HCT116 (cell line): ENCODE measurements at regions not wholly inside any gene's neighbourhood (a gene's known extent, or its start where the extent isn't known, plus 50 kb on each side); places are given as distances from the start of the nearest gene placed in this dataset.

ENCODE experiments used
- ATAC-seq: fragments of 200-7000 bp; cut with Tn5 transposase; 2 replicates; pipeline ENCODE4 v1.9.1; 2020; ENCODE audit warnings: mild to moderate bottlenecking, moderate library complexity
- BruUV-seq: library from RNA; stranded (reverse); fragments of 400-500 nt; replicated peaks from 2 replicates; lab custom pipeline; 2021; lab: Mats Ljungman, UMichigan
- CTCF ChIA-PET: fragments of 300-600 bp; sonication (Branson Sonifier 250); formaldehyde crosslinking; loops from one replicate; lab custom pipeline; 2021; ENCODE audit warnings: antibody characterized with exemption; lab: Charles Lee
- POLR2A ChIA-PET: fragments of 300-600, 350-600 bp; sonication (Branson Sonifier 250); formaldehyde crosslinking; loops from one replicate; lab custom pipeline; 2021; ENCODE audit warnings: antibody characterized with exemption; lab: Charles Lee
- RAD21 ChIA-PET, 2 experiments: fragments of 300-600 bp; sonication (Branson Sonifier 250); formaldehyde crosslinking; loops; one replicate each; lab custom pipeline; 2023; ENCODE audit warnings: low total read pairs in 2 of 2; ENCODE audit not compliant: uncharacterized antibody in 2 of 2, unreplicated experiment in 2 of 2, low non-redundant PET in 1 of 2; lab: Charles Lee
- DNase-seq: peaks from one replicate; pipeline ENCODE4 v3.0.0-alpha.2; 2010; ENCODE audit warnings: low read depth, low spot score
- H2AFZ ChIP-seq: fragments of 200-600 bp; shearing (Covaris generic), sonication (generic); 2 replicates; pipeline ENCODE4 v1.6.1; 2017; ENCODE audit warnings: low read depth, mixed run types, mixed read lengths, antibody characterized with exemption, low read length; ENCODE audit not compliant: poor library complexity, severe bottlenecking
- H3K27ac ChIP-seq: 2 replicates; pipeline ENCODE4 v1.5.1; 2012; ENCODE audit warnings: low read depth, low read length
- H3K27me3 ChIP-seq: fragments of 200-600 bp; sonication (generic); 2 replicates; pipeline ENCODE4 v1.6.1; 2016; ENCODE audit warnings: mixed run types, low read length, mixed read lengths; ENCODE audit not compliant: insufficient read depth
- H3K36me3 ChIP-seq, 2 experiments: fragments of 200-500 bp in 1 of 2; fragments of 200-600 bp in 1 of 2; sonication (Bioruptor generic) in 1 of 2; sonication (generic) in 1 of 2; 2 replicates each; pipeline versions ENCODE4 v1.5.1 to v1.6.1; 2014 to 2016; ENCODE audit warnings: low read length in 2 of 2, inconsistent platforms in 1 of 2, mixed read lengths in 1 of 2, mixed run types in 1 of 2; ENCODE audit not compliant: insufficient read depth in 2 of 2, control insufficient read depth in 1 of 2
- H3K4me1 ChIP-seq, 2 experiments: fragments of 200-600 bp in 1 of 2; sonication (generic) in 1 of 2; 2 replicates each; pipeline versions ENCODE4 v1.5.1 to v1.6.1; 2012 to 2017; ENCODE audit warnings: low read length in 2 of 2, inconsistent platforms in 1 of 2, mild to moderate bottlenecking in 1 of 2, mixed read lengths in 1 of 2, mixed run types in 1 of 2, moderate library complexity in 1 of 2; ENCODE audit not compliant: insufficient read depth in 2 of 2, control insufficient read depth in 1 of 2
- H3K4me2 ChIP-seq: fragments of 200-600 bp; sonication (generic); 2 replicates; pipeline ENCODE4 v1.6.1; 2017; ENCODE audit warnings: mixed run types, low read length, mixed read lengths
- H3K4me3 ChIP-seq, 2 experiments: fragments of 200-600 bp in 1 of 2; sonication (generic) in 1 of 2; replicated peaks in 1 of 2; 2 replicates each; pipeline ENCODE4 v1.5.1; 2011 to 2016; ENCODE audit warnings: low read length in 2 of 2, control low read depth in 1 of 2, low read depth in 1 of 2, mild to moderate bottlenecking in 1 of 2, mixed read lengths in 1 of 2, mixed run types in 1 of 2
- H3K79me2 ChIP-seq: fragments of 200-600 bp; sonication (generic); 2 replicates; pipeline ENCODE4 v1.6.1; 2017; ENCODE audit warnings: mild to moderate bottlenecking, mixed run types, low read length, moderate library complexity, mixed read lengths; ENCODE audit not compliant: insufficient read depth
- H3K9ac ChIP-seq: fragments of 200-600 bp; sonication (generic); 2 replicates; pipeline ENCODE4 v1.6.1; 2016; ENCODE audit warnings: low read length, mixed read lengths
- H3K9me2 ChIP-seq: fragments of 200-600 bp; sonication (generic), shearing (Covaris generic); 2 replicates; pipeline ENCODE4 v1.6.1; 2017; ENCODE audit warnings: mixed run types, mild to moderate bottlenecking, moderate library complexity; ENCODE audit not compliant: insufficient read depth
- H3K9me3 ChIP-seq, 2 experiments: fragments of 200-500 bp in 1 of 2; fragments of 200-600 bp in 1 of 2; sonication (Bioruptor generic) in 1 of 2; sonication (generic) in 1 of 2; 2 replicates each; pipeline ENCODE4 v1.6.1; 2014 to 2017; ENCODE audit warnings: low read length in 2 of 2, mixed read lengths in 2 of 2, inconsistent platforms in 1 of 2, low read depth in 1 of 2, mild to moderate bottlenecking in 1 of 2, mixed run types in 1 of 2, moderate library complexity in 1 of 2; ENCODE audit not compliant: control insufficient read depth in 1 of 2, insufficient read depth in 1 of 2
- H4K20me1 ChIP-seq: fragments of 200-600 bp; sonication (generic), shearing (Covaris generic); 2 replicates; pipeline ENCODE4 v1.6.1; 2017; ENCODE audit warnings: mixed run types, mild to moderate bottlenecking, moderate library complexity; ENCODE audit not compliant: insufficient read depth
- CBX3 ChIP-seq: IDR thresholded peaks from 2 replicates; pipeline ENCODE4 v1.6.1; 2012; ENCODE audit warnings: low read depth
- CEBPB ChIP-seq: IDR thresholded peaks from 2 replicates; pipeline ENCODE4 v1.6.1; 2012; ENCODE audit warnings: low read depth
- EGR1 ChIP-seq: IDR thresholded peaks from 2 replicates; pipeline ENCODE4 v1.6.1; 2012; ENCODE audit warnings: low read depth
- ELF1 ChIP-seq: IDR thresholded peaks from 2 replicates; pipeline ENCODE4 v1.6.1; 2012; ENCODE audit warnings: low read depth, borderline replicate concordance
- EZH2 ChIP-seq: fragments of 200-600 bp; sonication (generic); IDR thresholded peaks from 2 replicates; pipeline ENCODE4 v1.6.1; 2017; ENCODE audit warnings: antibody characterized with exemption, mixed run types
- EZH2phosphoT487 ChIP-seq: fragments of 200-600 bp; IDR thresholded peaks from 2 replicates; pipeline ENCODE4 v1.6.1; 2018; ENCODE audit warnings: antibody characterized with exemption, borderline replicate concordance
- FOSL1 ChIP-seq: IDR thresholded peaks from 2 replicates; pipeline ENCODE4 v1.6.1; 2012; ENCODE audit warnings: low read depth
- JUND ChIP-seq: IDR thresholded peaks from 2 replicates; pipeline ENCODE4 v1.6.1; 2012
- POLR2A ChIP-seq: IDR thresholded peaks from 2 replicates; pipeline ENCODE4 v1.7.0; 2011; ENCODE audit warnings: borderline replicate concordance; ENCODE audit not compliant: insufficient read depth, insufficient read length; ENCODE audit errors: extremely low read depth
- POLR2AphosphoS5 ChIP-seq: IDR thresholded peaks from 2 replicates; pipeline ENCODE4 v1.6.1; 2011; ENCODE audit warnings: mild to moderate bottlenecking, low read depth, low read length, moderate library complexity
- SP1 ChIP-seq: IDR thresholded peaks from 2 replicates; pipeline ENCODE4 v1.6.1; 2012; ENCODE audit warnings: low read depth
- SRF ChIP-seq: IDR thresholded peaks from 2 replicates; pipeline ENCODE4 v1.6.1; 2012; ENCODE audit warnings: low read depth
- TCF7L2 ChIP-seq: IDR thresholded peaks from 2 replicates; pipeline ENCODE4 v1.7.0; 2011; ENCODE audit warnings: borderline replicate concordance, inconsistent platforms; ENCODE audit not compliant: insufficient read depth, insufficient read length; ENCODE audit errors: extremely low read depth
- YY1 ChIP-seq: IDR thresholded peaks from 2 replicates; pipeline ENCODE4 v1.6.1; 2011; ENCODE audit warnings: low read length, low read depth, moderate library complexity, mild to moderate bottlenecking; ENCODE audit not compliant: insufficient replicate concordance; ENCODE audit errors: extremely low read depth
- ZFX ChIP-seq: fragments of 450-650 bp; IDR thresholded peaks from 2 replicates; pipeline ENCODE4 v1.6.1; 2017
- intact Hi-C: fragments of 100-400 bp; cut with micrococcal nuclease; formaldehyde crosslinking; loops from 2 replicates; pipeline ENCODE4 v1.10.0; 2022
- TF ChIP-seq, protein P1 (sequence below), 3 experiments: fragments of 200-600 bp in 1 of 3; sonication (generic) in 1 of 3; IDR thresholded peaks in 2 of 3; conservative IDR thresholded peaks in 1 of 3; 2 replicates each; pipeline ENCODE4 v1.5.1; 2012 to 2017; ENCODE audit warnings: low read depth in 2 of 3, low read length in 2 of 3, antibody characterized with exemption in 1 of 3, borderline replicate concordance in 1 of 3, control low read depth in 1 of 3, mild to moderate bottlenecking in 1 of 3, mixed read lengths in 1 of 3, mixed run types in 1 of 3, moderate library complexity in 1 of 3; ENCODE audit not compliant: insufficient read depth in 1 of 3
- TF ChIP-seq, protein P2 (sequence below): IDR thresholded peaks from 2 replicates; pipeline ENCODE4 v1.6.1; 2012; ENCODE audit warnings: low read depth
- TF ChIP-seq, protein P3 (sequence below): IDR thresholded peaks from 2 replicates; pipeline ENCODE4 v1.6.1; 2012
- TF ChIP-seq, protein P4 (sequence below): IDR thresholded peaks from 2 replicates; pipeline ENCODE4 v1.6.1; 2011; ENCODE audit warnings: mild to moderate bottlenecking, low read length, moderate library complexity; ENCODE audit not compliant: insufficient replicate concordance; ENCODE audit errors: extremely low read depth
- TF ChIP-seq, protein P5 (sequence below): IDR thresholded peaks from 2 replicates; pipeline ENCODE4 v1.6.1; 2012

DNA sequence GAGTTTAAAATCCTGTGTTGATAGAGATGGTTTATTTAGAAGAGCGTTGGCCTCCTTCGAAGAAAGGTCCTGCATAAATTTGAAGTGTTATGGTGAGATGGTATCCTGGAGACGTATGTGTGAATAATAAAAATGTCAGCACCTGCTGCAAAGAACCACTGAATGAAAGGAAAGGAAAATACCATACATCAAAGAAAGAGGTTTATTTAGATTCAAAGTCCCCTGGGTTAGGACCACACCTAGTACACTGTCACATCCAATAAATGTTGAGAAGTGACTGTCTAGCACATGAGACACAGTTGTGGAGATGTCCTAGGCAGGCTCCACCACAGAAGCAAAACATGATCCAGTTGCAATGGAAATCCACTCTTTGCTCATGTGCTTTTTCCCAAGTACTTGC is 214.7 kb downstream of the PAX1 start:
- TF ChIP-seq JUND: no peak
- TF ChIP-seq SRF: no peak
- no peak for TF ChIP-seq EZH2phosphoT487
- TF ChIP-seq FOSL1: no peak
- no peak for TF ChIP-seq POLR2AphosphoS5
- TF ChIP-seq ZFX: no peak
- TF ChIP-seq, protein P1, sequence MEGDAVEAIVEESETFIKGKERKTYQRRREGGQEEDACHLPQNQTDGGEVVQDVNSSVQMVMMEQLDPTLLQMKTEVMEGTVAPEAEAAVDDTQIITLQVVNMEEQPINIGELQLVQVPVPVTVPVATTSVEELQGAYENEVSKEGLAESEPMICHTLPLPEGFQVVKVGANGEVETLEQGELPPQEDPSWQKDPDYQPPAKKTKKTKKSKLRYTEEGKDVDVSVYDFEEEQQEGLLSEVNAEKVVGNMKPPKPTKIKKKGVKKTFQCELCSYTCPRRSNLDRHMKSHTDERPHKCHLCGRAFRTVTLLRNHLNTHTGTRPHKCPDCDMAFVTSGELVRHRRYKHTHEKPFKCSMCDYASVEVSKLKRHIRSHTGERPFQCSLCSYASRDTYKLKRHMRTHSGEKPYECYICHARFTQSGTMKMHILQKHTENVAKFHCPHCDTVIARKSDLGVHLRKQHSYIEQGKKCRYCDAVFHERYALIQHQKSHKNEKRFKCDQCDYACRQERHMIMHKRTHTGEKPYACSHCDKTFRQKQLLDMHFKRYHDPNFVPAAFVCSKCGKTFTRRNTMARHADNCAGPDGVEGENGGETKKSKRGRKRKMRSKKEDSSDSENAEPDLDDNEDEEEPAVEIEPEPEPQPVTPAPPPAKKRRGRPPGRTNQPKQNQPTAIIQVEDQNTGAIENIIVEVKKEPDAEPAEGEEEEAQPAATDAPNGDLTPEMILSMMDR (IDR thresholded peaks at IDR 0.05 in 2 of 3, conservative IDR thresholded peaks at IDR 0.05 in 1 of 3; ENCODE audit: borderline replicate concordance in 1 of 3, insufficient read depth in 1 of 3, low read depth in 2 of 3, low read length in 2 of 3): no peak
- no peak for TF ChIP-seq CEBPB
- no peak for TF ChIP-seq CBX3
- TF ChIP-seq, protein P2, sequence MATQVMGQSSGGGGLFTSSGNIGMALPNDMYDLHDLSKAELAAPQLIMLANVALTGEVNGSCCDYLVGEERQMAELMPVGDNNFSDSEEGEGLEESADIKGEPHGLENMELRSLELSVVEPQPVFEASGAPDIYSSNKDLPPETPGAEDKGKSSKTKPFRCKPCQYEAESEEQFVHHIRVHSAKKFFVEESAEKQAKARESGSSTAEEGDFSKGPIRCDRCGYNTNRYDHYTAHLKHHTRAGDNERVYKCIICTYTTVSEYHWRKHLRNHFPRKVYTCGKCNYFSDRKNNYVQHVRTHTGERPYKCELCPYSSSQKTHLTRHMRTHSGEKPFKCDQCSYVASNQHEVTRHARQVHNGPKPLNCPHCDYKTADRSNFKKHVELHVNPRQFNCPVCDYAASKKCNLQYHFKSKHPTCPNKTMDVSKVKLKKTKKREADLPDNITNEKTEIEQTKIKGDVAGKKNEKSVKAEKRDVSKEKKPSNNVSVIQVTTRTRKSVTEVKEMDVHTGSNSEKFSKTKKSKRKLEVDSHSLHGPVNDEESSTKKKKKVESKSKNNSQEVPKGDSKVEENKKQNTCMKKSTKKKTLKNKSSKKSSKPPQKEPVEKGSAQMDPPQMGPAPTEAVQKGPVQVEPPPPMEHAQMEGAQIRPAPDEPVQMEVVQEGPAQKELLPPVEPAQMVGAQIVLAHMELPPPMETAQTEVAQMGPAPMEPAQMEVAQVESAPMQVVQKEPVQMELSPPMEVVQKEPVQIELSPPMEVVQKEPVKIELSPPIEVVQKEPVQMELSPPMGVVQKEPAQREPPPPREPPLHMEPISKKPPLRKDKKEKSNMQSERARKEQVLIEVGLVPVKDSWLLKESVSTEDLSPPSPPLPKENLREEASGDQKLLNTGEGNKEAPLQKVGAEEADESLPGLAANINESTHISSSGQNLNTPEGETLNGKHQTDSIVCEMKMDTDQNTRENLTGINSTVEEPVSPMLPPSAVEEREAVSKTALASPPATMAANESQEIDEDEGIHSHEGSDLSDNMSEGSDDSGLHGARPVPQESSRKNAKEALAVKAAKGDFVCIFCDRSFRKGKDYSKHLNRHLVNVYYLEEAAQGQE: no peak
- TF ChIP-seq YY1: no peak
- no peak for TF ChIP-seq EZH2
- no peak for TF ChIP-seq TCF7L2
- TF ChIP-seq, protein P3, sequence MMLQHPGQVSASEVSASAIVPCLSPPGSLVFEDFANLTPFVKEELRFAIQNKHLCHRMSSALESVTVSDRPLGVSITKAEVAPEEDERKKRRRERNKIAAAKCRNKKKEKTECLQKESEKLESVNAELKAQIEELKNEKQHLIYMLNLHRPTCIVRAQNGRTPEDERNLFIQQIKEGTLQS: no peak
- TF ChIP-seq EGR1: no peak
- TF ChIP-seq, protein P4, sequence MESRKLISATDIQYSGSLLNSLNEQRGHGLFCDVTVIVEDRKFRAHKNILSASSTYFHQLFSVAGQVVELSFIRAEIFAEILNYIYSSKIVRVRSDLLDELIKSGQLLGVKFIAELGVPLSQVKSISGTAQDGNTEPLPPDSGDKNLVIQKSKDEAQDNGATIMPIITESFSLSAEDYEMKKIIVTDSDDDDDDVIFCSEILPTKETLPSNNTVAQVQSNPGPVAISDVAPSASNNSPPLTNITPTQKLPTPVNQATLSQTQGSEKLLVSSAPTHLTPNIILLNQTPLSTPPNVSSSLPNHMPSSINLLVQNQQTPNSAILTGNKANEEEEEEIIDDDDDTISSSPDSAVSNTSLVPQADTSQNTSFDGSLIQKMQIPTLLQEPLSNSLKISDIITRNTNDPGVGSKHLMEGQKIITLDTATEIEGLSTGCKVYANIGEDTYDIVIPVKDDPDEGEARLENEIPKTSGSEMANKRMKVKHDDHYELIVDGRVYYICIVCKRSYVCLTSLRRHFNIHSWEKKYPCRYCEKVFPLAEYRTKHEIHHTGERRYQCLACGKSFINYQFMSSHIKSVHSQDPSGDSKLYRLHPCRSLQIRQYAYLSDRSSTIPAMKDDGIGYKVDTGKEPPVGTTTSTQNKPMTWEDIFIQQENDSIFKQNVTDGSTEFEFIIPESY: no peak
- TF ChIP-seq ELF1: no peak
- TF ChIP-seq, protein P5, sequence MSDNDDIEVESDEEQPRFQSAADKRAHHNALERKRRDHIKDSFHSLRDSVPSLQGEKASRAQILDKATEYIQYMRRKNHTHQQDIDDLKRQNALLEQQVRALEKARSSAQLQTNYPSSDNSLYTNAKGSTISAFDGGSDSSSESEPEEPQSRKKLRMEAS: no peak
- no peak for TF ChIP-seq SP1
- no peak for TF ChIP-seq POLR2A
- Histone ChIP-seq H3K4me3 (no peak overlapping the region), H3K79me2 (no peaks in the 10 kb centered on the region), H2AFZ (no peak overlapping the region), H3K9me3 (peaks cover 0 to 23% of the 10 kb centered on the region in 2 experiments; a peak in 2 of 4 replicates), H3K27me3 (no peaks in the 10 kb centered on the region), H3K9ac (no peak overlapping the region), H4K20me1 (no peaks in the 10 kb centered on the region), H3K9me2 (no peaks in the 10 kb centered on the region), H3K4me1 (no peaks in the 10 kb centered on the region), H3K4me2 (no peak overlapping the region), H3K27ac (no peak overlapping the region), H3K36me3 (no peaks in the 10 kb centered on the region)
- no TSS peak for BruUV-seq
- no peak for DNase-seq
- ChIA-PET CTCF (no interaction called here), RAD21 (no interaction called here), POLR2A (no interaction called here)
- no peak for ATAC-seq
- intact Hi-C loops: no loop called here
